A673 (cell line): ENCODE measurements at regions not wholly inside any gene's neighbourhood (a gene's known extent, or its start where the extent isn't known, plus 50 kb on each side); places are given as distances from the start of the nearest gene placed in this dataset.

ENCODE experiments used
- EZH2 ChIP-seq: fragments of 200-600 bp; sonication (generic); IDR thresholded peaks from 2 replicates; pipeline ENCODE4 v1.6.1; 2017; ENCODE audit warnings: borderline replicate concordance, low read depth, mild to moderate bottlenecking, mixed read lengths, antibody characterized with exemption, low read length; ENCODE audit not compliant: poor library complexity, severe bottlenecking
- TF ChIP-seq, protein P1 (sequence below): fragments of 300-800, 200-600 bp; sonication (generic); conservative IDR thresholded peaks from 2 replicates; pipeline ENCODE4 v1.5.1; 2017; ENCODE audit warnings: low read depth, mild to moderate bottlenecking, antibody characterized with exemption, low read length, moderate library complexity, mixed read lengths

DNA sequence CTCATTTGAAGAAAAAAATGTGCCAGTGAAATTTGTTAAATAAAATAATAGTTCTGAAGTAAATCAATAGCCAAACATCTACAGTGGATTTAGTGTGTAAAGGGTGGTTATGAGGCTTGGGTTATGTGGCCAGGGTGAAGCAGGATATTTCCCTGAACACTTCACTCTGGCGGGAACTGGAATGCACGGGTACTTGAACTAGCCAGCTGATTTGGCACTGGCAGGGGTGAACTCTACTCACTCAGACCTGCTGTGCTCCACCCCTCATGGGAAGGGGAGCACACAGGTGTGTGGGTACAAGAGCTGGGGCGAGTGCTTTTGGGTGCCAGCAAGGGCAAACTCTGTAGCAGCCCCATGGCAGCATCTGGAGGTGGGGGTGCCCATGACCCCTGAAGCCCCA is 278.2 kb downstream of the CALCRL start:
- TF ChIP-seq, protein P1, sequence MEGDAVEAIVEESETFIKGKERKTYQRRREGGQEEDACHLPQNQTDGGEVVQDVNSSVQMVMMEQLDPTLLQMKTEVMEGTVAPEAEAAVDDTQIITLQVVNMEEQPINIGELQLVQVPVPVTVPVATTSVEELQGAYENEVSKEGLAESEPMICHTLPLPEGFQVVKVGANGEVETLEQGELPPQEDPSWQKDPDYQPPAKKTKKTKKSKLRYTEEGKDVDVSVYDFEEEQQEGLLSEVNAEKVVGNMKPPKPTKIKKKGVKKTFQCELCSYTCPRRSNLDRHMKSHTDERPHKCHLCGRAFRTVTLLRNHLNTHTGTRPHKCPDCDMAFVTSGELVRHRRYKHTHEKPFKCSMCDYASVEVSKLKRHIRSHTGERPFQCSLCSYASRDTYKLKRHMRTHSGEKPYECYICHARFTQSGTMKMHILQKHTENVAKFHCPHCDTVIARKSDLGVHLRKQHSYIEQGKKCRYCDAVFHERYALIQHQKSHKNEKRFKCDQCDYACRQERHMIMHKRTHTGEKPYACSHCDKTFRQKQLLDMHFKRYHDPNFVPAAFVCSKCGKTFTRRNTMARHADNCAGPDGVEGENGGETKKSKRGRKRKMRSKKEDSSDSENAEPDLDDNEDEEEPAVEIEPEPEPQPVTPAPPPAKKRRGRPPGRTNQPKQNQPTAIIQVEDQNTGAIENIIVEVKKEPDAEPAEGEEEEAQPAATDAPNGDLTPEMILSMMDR, result no peak
- no peak for TF ChIP-seq EZH2
